Neural cell (in vitro differentiated cells): ENCODE measurements at regions not wholly inside any gene's neighbourhood (a gene's known extent, or its start where the extent isn't known, plus 50 kb on each side); places are given as distances from the start of the nearest gene placed in this dataset.

Source experiments
- EP300 ChIP-seq: fragments of 450-650 bp; conservative IDR thresholded peaks from 2 replicates; pipeline ENCODE4 v1.6.1; 2014; ENCODE audit warnings: antibody characterized with exemption, mild to moderate bottlenecking, moderate library complexity; ENCODE audit not compliant: poor library complexity, severe bottlenecking
- EZH2 ChIP-seq: fragments of 200-600, 300-800 bp; shearing (Covaris generic), sonication (generic); IDR thresholded peaks from 2 replicates; pipeline ENCODE4 v1.6.1; 2014; ENCODE audit warnings: antibody characterized with exemption, low read length, borderline replicate concordance, mild to moderate bottlenecking; ENCODE audit not compliant: insufficient read depth, poor library complexity, severe bottlenecking
- MXI1 ChIP-seq: fragments of 450-650 bp; conservative IDR thresholded peaks from 2 replicates; pipeline ENCODE4 v1.6.1; 2014; ENCODE audit warnings: antibody characterized with exemption, mild to moderate bottlenecking; ENCODE audit not compliant: poor library complexity, severe bottlenecking
- POLR2AphosphoS5 ChIP-seq: IDR thresholded peaks from 2 replicates; pipeline ENCODE4 v1.6.1; 2012
- RAD21 ChIP-seq: fragments of 450-650 bp; conservative IDR thresholded peaks from 2 replicates; pipeline ENCODE4 v1.6.1; 2014; ENCODE audit warnings: antibody characterized with exemption, mild to moderate bottlenecking, moderate library complexity
- REST ChIP-seq: IDR thresholded peaks from 2 replicates; pipeline ENCODE4 v1.6.1; 2012; ENCODE audit warnings: borderline replicate concordance
- SMC3 ChIP-seq: fragments of 450-650 bp; conservative IDR thresholded peaks from 2 replicates; pipeline ENCODE4 v1.6.1; 2014; ENCODE audit warnings: antibody characterized with exemption, mild to moderate bottlenecking, moderate library complexity; ENCODE audit not compliant: poor library complexity
- TAF1 ChIP-seq: IDR thresholded peaks from 2 replicates; pipeline ENCODE4 v1.6.1; 2012; ENCODE audit warnings: low read depth
- TF ChIP-seq, protein P1 (sequence below): fragments of 450-650 bp; IDR thresholded peaks from 2 replicates; pipeline ENCODE4 v1.5.1; 2014; ENCODE audit warnings: antibody characterized with exemption, mild to moderate bottlenecking, moderate library complexity; ENCODE audit not compliant: poor library complexity, severe bottlenecking

GRCh38 chr21:28770867-28771661 lies 221.6 kb downstream of the LTN1 start:
- TF ChIP-seq EZH2 (no peak), EP300 (no peak), REST (no peak), RAD21 (no peak), POLR2AphosphoS5 (no peak), SMC3 (no peak), MXI1 (no peak), TAF1 (no peak)
- TF ChIP-seq, protein P1, sequence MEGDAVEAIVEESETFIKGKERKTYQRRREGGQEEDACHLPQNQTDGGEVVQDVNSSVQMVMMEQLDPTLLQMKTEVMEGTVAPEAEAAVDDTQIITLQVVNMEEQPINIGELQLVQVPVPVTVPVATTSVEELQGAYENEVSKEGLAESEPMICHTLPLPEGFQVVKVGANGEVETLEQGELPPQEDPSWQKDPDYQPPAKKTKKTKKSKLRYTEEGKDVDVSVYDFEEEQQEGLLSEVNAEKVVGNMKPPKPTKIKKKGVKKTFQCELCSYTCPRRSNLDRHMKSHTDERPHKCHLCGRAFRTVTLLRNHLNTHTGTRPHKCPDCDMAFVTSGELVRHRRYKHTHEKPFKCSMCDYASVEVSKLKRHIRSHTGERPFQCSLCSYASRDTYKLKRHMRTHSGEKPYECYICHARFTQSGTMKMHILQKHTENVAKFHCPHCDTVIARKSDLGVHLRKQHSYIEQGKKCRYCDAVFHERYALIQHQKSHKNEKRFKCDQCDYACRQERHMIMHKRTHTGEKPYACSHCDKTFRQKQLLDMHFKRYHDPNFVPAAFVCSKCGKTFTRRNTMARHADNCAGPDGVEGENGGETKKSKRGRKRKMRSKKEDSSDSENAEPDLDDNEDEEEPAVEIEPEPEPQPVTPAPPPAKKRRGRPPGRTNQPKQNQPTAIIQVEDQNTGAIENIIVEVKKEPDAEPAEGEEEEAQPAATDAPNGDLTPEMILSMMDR, result no peak
